ENCODE measurements at regions not wholly inside any gene's neighbourhood (a gene's known extent, or its start where the extent isn't known, plus 50 kb on each side); places are given as distances from the start of the nearest gene placed in this dataset.

DNA sequence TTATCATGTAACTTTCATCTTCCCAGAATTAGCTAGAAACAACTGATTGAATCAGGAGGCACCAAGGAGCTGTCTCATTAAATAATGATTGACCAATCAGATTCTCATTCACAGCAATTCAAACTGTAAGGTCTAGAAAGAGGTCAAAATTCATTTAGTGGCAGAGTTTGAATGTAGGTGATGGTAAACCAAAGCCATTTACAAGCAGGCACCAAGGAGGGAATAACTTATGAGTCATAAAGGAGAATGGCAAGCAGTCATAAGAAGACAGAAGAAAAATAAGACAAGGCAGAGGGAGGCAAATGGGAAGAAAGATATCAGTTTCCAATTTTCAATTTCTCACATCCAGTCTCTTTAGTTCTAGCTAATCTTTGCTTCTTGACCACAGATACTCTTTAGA lies 52.9 kb upstream of the DEFB112 start:
- Histone ChIP-seq H3K4me1 (no peaks in the 10 kb centered on the region), H3K36me3 (no peaks in the 10 kb centered on the region), H3K27me3 (no peaks in the 10 kb centered on the region), H3K9me3 (no peaks in the 10 kb centered on the region), H3K4me3 (no peak overlapping the region), H3K27ac (no peak overlapping the region)
- no peak for DNase-seq (ENCODE audit: low spot score in 2 of 2)
- TF ChIP-seq POLR2A (IDR thresholded peaks at IDR 0.05) (no peak), EP300 (IDR thresholded peaks at IDR 0.05) (no peak)
- TF ChIP-seq, protein P1, sequence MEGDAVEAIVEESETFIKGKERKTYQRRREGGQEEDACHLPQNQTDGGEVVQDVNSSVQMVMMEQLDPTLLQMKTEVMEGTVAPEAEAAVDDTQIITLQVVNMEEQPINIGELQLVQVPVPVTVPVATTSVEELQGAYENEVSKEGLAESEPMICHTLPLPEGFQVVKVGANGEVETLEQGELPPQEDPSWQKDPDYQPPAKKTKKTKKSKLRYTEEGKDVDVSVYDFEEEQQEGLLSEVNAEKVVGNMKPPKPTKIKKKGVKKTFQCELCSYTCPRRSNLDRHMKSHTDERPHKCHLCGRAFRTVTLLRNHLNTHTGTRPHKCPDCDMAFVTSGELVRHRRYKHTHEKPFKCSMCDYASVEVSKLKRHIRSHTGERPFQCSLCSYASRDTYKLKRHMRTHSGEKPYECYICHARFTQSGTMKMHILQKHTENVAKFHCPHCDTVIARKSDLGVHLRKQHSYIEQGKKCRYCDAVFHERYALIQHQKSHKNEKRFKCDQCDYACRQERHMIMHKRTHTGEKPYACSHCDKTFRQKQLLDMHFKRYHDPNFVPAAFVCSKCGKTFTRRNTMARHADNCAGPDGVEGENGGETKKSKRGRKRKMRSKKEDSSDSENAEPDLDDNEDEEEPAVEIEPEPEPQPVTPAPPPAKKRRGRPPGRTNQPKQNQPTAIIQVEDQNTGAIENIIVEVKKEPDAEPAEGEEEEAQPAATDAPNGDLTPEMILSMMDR (IDR thresholded peaks at IDR 0.05), result no peak

DNA sequence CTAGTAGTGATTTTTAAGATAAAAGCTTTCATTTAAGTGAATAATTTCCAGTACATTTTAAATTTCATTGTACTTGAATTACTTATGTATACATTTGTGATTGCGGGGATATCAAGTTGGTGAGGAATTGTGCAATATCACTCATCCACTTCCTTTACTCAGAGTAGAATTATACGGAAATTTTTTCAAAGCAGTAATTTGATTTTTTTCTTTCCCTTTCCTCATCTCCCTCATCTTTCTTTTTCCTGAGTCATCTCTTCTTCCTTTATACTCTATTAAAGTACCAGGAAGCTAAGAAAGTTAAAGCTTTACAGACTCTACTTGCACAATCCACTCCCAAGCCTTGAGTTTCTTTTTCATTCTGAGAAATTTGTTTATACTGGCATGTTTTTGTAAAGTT lies 60.9 kb upstream of the DEFB112 start:
- Histone ChIP-seq H3K27ac (no peak overlapping the region), H3K9me3 (no peaks in the 10 kb centered on the region), H3K36me3 (no peaks in the 10 kb centered on the region), H3K4me3 (no peak overlapping the region), H3K27me3 (no peaks in the 10 kb centered on the region), H3K4me1 (no peaks in the 10 kb centered on the region)
- TF ChIP-seq POLR2A (IDR thresholded peaks at IDR 0.05) (no peak), EP300 (IDR thresholded peaks at IDR 0.05) (no peak)
- TF ChIP-seq, protein P1 (IDR thresholded peaks at IDR 0.05), result no peak
- WGBS, 2 donors, result 86 to 94% methylated on average over 2 of the region's 2 CpGs
- no peak for DNase-seq (ENCODE audit: low spot score in 2 of 2)

DNA sequence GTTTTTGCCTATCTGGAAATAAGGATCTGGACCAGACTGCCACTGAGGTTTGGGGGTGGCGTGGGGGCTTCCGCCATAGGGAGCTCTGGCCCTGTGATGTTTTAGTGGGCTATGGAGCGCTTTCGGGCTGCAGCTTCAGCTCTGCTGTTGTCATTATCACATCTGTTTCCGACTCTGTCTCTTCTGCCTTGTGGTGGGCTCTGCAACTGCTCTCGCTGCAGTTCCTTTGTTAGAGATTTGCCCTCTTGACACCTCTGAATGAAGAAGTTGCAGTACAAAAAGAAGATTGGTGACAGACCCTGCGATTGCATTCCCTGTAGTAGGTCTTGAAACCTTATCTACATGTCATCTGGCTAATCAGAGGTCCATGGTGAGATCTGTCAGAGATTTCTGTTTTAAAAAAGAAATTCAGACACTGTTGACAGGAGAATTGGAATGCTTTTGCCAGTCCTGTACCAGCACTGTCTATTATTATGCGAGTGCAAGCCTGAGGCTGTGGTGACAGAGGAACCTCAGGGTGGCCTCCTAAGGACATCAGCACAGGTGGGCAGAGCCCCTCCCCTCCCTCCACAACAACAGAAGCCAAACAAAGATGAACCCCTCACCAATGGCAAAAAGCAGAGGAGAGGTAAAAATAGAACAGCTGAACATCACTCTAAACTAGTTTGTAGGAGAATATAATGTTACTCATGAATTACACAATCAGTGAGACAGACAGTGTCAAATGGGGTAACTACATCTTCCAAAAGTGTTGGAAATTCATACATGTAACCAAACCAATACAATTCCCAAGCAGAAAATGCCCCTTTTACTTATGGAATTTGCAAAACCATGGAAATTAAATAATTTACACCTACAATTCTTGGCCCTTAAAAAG lies 63.5 kb upstream of the DEFB112 start:
- H3K4me3 ChIP-seq, result no peak overlapping the region

DNA sequence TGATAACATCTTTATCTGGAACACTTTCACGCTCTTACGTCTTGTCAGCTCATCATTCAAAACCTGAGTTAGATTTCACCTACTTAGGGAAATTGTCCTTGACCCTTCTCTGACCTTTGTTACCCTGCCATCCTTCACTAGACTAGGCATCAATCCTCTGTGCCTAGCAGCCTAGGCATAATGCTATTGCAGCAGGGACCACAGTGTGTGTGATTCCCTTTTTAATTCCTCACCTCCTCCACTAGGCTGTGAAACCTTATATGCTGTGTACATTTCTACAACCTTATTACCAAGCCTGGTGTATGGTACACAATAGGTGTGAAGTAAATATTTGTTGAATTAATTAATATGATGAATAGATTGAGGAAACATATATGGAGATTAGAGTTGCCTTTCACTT lies 66.7 kb upstream of the DEFB112 start:
- Histone ChIP-seq H3K27me3 (no peaks in the 10 kb centered on the region), H3K36me3 (no peaks in the 10 kb centered on the region), H3K4me1 (no peaks in the 10 kb centered on the region), H3K27ac (no peak overlapping the region), H3K9me3 (no peaks in the 10 kb centered on the region), H3K4me3 (no peak overlapping the region)
- no peak for DNase-seq (ENCODE audit: low spot score in 2 of 2)
- 83 to 84% methylated on average over 2 of the region's 2 CpGs for WGBS, 2 donors
- TF ChIP-seq POLR2A (IDR thresholded peaks at IDR 0.05) (no peak), EP300 (IDR thresholded peaks at IDR 0.05) (no peak)
- TF ChIP-seq, protein P1 (IDR thresholded peaks at IDR 0.05), result no peak

More for the DNA sequence above, 63.5 kb upstream of the DEFB112 start:
- H3K9me3 ChIP-seq, result no peaks in the 10 kb centered on the region
- no peaks in the 10 kb centered on the region for H3K4me1 ChIP-seq
- H3K27ac ChIP-seq, result no peak overlapping the region
- H3K27me3 ChIP-seq, result no peaks in the 10 kb centered on the region
- WGBS, 2 donors, result 52 to 53% methylated on average over 8 of the region's 8 CpGs
- no peaks in the 10 kb centered on the region for H3K36me3 ChIP-seq
- no peak for DNase-seq (ENCODE audit: low spot score in 2 of 2)
- TF ChIP-seq, protein P1 (IDR thresholded peaks at IDR 0.05), result no peak

DNA sequence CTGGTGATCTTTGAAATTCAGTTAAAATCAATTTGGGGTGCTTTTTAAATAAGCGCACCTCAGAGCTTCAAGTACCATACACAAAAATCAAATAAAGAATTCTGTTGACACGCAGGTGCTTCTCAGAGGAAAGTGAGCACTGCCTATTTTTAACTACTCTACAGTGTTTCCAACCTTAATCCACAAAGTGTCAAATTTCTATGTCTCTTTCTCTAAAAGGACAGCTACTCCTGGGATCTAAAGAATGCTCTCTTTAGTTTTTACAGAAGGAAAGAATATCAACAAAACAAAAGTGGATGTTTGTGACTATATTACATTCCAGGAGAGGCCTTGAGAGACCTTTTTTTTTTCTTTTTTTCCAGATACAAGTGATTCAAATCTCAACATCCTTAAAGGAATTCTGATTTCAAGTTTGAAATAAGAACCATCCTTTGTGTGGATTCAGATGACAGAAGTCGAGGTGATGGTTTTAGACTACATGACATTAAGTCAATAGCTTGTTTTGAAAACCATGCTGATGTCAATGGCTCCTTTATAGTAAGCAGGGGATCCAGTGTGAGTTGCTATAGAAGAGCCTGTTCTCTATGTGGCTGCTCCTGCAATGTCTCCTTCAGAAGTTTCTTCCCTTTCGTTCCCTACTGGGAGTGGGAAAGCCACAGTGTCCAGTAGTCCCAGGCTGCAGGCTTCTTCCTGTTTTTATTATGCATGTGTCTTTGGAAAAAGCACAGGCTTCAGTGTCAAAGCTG lies 67.2 kb upstream of the DEFB112 start:
- H3K4me1 ChIP-seq, result no peaks in the 10 kb centered on the region
- 47 to 49% methylated on average over 4 of the region's 4 CpGs for whole genome bisulfite sequencing, 2 donors

More for the DNA sequence above, 67.2 kb upstream of the DEFB112 start:
- no peak for DNase-seq (ENCODE audit: low spot score in 2 of 2)
- no peak for TF ChIP-seq EP300 (IDR thresholded peaks at IDR 0.05)
- no peak for TF ChIP-seq POLR2A (IDR thresholded peaks at IDR 0.05)
- TF ChIP-seq, protein P1 (IDR thresholded peaks at IDR 0.05), result no peak
- Histone ChIP-seq H3K9me3 (no peaks in the 10 kb centered on the region), H3K27me3 (no peaks in the 10 kb centered on the region), H3K27ac (no peak overlapping the region), H3K36me3 (no peaks in the 10 kb centered on the region), H3K4me3 (no peak overlapping the region)
